HG02678 (cell line): ENCODE measurements at regions not wholly inside any gene's neighbourhood (a gene's known extent, or its start where the extent isn't known, plus 50 kb on each side); places are given as distances from the start of the nearest gene placed in this dataset.
"Not testable (repeated sequence)": the region's sequence is repeated elsewhere in the genome, so short reads cannot be mapped to it uniquely, and the experiment has no call there.

Experiments used
- ATAC-seq: cut with Tn5 transposase; IDR thresholded peaks from one replicate; pipeline ENCODE4 v1.9.1; 2021; ENCODE audit warnings: mild to moderate bottlenecking, moderate library complexity; ENCODE audit not compliant: unreplicated experiment

DNA sequence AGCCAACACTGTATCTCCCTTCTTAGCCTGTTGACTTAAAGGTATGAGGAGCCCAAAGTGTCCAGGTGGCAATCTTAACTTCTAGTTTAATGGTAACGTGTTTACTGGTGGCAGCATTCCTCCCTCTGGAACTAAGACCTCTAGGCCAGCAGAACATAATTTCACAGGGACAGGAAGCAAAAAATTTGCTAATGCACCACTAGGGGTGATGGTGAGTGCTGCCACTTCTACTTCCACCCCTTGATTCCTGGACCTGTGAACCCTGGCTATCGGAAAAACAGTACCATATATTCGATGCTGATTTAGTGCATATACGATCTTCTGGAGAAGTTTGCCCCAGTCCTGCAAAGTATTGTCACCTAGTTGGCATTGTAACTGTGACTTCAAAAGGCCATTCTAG is 743.2 kb upstream of the RGMB start:
- ATAC-seq, result not testable (repeated sequence)

DNA sequence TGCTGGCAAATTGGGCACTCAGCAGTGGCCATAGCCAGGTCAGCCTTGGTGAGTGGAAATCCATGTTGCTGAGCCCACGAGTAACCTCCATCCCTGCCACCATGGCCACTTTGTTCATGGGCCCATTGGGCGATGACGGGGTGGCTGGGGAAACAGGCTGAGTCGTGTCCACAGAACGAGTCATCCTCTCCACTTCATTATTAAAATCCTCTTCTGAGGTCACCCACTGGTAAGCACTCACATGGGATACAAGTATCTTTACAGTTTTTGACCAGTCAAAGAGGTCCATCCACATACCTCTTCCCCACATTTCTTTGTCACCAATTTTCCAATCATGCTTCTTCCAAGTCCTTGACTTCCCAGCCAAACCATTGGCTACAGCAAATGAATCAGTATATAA is 742.4 kb upstream of the RGMB start:
- not testable (repeated sequence) for ATAC-seq

GRCh38 chr5:98031496-98031895 is 742.0 kb upstream of the RGMB start:
- peak; percentile 44 for ATAC-seq

GRCh38 chr5:98031926-98032325 is 741.5 kb upstream of the RGMB start:
- no peak for ATAC-seq

GRCh38 chr5:98041661-98042060 is 731.8 kb upstream of the RGMB start:
- no peak for ATAC-seq

- ATAC-seq, result no peak
These were observed 730.9 kb upstream of the RGMB start for GRCh38 chr5:98042521-98042920.

GRCh38 chr5:98042961-98043360 is 730.5 kb upstream of the RGMB start:
- ATAC-seq, result no peak

DNA sequence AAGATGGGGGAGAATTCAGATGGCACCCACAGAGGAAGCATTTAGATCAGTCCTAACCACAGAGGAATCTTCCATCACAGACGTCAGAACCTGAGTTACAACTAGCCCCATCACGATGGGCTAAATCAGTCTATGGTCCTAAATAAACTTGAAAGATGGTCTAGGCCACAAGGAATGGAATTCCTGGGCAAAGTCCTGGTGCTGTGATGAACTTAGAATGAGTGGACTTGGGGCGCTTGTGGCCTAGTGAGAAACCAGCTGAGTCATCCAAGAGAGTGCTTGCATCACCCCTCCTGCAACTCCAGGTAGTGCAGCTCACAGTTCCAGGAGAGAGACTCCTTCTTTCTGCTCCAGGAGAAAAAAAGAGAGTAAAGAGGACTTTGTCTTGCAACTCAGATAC is 722.9 kb upstream of the RGMB start:
- ATAC-seq, result no peak

GRCh38 chr5:98053170-98053569 is 720.3 kb upstream of the RGMB start:
- no peak for ATAC-seq

DNA sequence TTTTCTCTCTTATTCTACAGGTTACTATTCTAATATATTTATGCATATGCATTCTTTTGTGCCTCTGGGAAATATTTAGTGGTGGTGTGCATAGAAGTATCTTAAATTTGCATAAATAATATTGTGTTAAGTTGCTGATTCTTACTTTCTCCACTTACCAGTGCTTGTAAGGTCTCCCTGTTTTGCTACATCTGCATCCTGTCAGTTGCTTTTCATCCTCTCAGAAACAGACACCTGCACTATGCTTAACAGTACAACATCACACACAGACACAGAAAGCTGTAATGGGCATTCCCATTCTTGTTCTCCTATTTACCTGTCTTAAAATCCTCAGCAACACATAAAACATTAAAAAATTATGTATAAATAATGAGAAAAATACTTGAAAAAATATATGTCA is 713.3 kb upstream of the RGMB start:
- ATAC-seq, result no peak

GRCh38 chr5:98064118-98064685 is 709.3 kb upstream of the RGMB start:
- ATAC-seq, result no peak

- no peak for ATAC-seq
These were observed 708.1 kb upstream of the RGMB start for GRCh38 chr5:98065261-98065909.

GRCh38 chr5:98066910-98067309 is 706.6 kb upstream of the RGMB start:
- ATAC-seq, result no peak

DNA sequence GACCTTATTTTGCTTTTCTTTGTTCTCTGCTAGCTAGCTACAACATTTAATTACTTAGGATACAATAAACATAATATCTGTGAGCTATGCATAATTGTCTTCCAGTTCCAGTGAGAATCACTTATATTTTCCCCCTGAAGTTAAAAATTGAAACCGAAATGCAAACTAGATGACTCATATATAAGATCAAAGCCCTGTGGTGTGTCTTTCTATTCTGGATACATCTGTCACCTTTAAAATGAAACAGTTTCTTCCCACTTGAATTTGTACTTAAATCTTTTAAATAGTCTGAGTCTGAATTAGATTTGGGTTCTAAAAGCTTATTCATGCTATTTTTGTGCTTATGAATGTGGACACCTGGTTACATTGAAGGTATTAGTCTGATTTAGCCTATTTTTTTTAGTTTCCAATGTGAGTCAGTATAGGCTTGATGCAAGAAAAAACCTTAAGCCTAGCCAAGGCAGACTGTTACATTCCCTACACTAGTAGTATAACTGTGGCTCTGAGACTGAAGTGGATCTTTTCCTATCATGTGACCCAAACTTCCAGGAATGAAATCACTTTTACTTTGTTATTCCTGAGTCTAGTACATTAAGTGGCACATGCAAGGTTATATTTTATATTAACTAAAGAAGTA is 703.5 kb upstream of the RGMB start:
- ATAC-seq, result peak; percentile 59

- ATAC-seq, result no peak
These were observed 700.5 kb upstream of the RGMB start for GRCh38 chr5:98072921-98073320.

DNA sequence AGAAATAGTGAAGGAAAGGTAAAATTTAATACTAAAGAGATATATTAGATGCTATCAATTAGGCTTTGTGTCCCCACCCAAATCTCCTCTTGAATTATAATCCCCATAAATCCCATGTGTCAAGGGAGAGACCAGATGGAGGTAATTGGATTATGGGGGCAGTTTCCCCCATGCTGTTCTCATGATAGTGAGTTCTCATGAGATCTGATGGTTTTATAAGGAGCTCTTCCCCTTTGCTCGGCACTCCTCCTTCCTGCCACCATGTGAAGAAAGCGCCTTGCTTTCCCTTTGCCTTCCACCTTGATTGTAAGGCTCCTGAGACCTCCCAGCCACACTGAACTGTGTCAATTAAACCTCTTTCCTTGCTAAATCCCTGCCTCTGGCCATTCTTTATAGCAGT is 697.0 kb upstream of the RGMB start:
- ATAC-seq, result no peak

DNA sequence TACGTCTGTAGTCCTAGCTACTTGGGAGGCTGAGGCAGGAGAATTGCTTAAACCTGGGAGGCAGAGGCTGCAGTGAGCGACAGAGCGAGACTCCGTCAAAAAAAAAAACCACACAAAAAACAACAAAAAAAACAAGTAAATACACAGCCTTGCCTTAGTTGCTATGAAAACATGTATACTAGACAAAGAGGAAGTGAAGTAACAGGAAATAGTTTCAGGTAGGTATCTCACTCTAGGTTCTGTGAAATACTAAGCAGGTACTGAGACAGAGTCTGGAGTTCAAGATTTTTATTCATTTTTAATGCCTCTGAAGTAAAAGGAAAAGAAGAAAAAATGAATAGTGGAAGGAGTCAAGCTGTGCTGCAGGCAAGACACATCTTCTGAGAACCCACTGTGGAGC is 687.9 kb upstream of the RGMB start:
- ATAC-seq, result no peak

DNA sequence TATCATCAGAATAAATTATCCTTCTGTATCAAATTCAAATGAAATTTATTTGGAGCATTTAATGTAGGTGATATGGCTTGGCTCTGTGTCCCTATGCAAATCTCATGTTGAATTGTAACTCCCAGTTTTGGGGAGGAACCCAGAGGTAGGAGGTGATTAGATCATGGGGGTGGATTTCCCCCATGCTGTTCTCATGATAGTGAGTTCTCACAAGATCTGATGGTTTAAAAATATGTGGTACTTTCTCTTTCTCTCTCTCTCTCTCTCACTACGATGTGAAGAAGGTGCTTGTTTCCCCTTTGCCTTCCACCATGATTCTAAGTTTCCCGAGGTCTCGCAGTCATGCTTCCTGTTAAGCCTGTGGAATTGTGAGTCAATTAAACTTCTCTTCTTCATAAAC is 678.4 kb upstream of the RGMB start:
- ATAC-seq, result no peak

- ATAC-seq, result no peak
These were observed 677.3 kb upstream of the RGMB start for GRCh38 chr5:98096155-98096554.

DNA sequence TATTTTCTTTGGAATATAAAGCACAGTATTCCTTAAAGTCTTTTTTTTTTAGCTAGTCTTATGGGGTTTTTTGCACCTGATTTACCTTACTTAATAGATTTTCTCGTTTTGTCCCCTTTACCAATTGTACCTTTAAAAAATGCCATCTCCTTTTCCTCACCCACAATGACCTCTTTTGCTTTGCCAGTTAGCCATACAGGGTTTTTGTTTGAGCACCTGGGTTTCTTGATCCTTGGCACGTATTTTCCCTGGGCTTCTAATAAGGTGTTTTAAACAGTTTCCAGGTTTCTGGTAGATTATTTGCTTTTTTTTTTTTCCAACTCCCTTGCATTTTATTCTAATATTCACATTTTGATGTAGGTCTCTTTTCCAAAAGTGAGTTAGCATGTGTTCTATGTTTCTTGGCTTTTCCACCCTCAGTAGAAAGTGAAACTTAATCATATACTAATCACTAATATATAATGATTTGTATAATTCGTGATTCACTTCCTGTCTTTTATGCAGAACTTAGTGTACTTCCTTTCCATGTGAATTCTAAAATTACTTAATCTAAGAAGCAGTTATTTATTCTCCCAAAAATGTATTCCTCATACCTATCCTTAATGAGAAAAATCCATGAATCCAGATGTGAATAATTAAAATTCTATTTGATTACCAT is 673.9 kb upstream of the RGMB start:
- no peak for ATAC-seq

GRCh38 chr5:98101131-98101530 is 672.3 kb upstream of the RGMB start:
- ATAC-seq, result no peak

- no peak for ATAC-seq
These were observed 670.5 kb upstream of the RGMB start for GRCh38 chr5:98102936-98103335.
